Activated CD8-positive, alpha-beta memory T cell treated with anti-CD3 and anti-CD28 coated beads, Interleukin-2, amount 50 U/mL, for 24 hours (primary cell): ENCODE measurements at regions not wholly inside any gene's neighbourhood (a gene's known extent, or its start where the extent isn't known, plus 50 kb on each side); places are given as distances from the start of the nearest gene placed in this dataset.

Experiments used
- DNase-seq: peaks from one replicate; pipeline ENCODE4 v3.0.0-alpha.2; 2020; ENCODE audit errors: extremely low read depth

DNA sequence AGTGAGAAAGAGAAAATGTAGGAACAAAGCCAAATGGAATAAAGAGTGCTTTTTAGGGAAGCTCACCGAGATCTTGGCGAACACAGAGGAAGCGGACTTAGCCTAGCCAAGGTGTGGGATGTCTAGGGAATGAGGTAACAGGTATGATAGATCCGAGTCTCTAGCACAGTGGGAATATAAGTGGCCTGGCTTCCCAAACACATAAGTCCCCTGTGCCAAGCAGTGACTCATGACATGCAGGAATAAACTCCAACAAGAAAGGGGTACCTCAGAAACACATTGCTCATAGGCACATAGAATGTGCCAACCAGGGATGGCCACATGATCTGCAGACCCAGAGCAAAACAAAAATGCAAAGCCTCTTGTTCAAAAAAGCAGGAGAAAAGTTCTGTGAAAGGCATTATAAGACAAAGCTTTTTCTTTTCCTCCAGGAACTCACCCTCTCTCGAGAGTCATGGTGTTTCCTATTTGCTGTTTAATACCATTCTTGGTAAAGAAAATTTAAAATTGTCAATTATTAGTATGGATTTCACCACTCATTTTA lies 542.5 kb downstream of the GATA3 start:
- DNase-seq, result no peak

GRCh38 chr10:8600192-8600591 lies 545.7 kb downstream of the GATA3 start:
- no peak for DNase-seq

DNA sequence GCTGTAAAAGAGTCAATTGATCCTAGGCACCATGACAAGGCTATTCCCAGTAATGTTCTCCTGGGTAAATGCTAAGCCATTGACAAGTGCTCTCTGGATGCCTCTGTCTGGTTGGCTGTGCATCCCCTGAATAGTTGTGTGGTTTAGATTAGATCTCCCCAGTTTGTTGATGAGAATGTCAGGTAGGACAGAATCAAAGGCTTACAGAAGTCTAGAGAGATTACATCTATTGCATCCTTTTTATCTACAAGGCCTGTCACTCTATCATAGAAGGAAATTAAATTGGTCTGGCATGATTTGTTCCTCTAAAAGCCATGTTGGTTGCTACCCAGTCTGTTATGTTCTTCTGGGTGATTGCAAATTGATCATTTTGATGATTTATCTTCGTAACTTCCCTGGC lies 548.3 kb downstream of the GATA3 start:
- no peak for DNase-seq

- no peak for DNase-seq
These were observed 559.6 kb downstream of the GATA3 start for GRCh38 chr10:8614054-8614565.

DNA sequence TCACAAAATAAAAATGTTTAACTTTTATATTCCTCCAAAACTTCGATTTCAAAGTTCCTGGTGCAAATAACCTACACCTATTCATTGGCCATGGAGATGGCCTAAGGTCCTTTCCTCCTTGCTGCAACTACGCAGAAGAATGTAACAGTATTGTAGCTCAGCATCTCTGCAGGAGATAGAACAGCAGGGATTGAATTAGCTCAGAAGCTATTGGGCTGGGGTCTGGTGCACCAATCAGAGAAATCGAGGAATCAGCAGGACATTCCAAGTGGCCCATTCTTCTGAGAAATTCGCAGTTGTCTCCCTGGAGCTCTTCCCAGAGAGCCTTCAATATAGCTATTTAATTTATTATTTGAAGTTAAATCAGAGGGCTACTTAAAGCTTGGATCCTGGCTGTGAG lies 560.6 kb downstream of the GATA3 start:
- DNase-seq, result no peak

- no peak for DNase-seq
These were observed 561.7 kb downstream of the GATA3 start for GRCh38 chr10:8616166-8616565.

GRCh38 chr10:8617792-8618191 lies 563.3 kb downstream of the GATA3 start:
- no peak for DNase-seq

DNA sequence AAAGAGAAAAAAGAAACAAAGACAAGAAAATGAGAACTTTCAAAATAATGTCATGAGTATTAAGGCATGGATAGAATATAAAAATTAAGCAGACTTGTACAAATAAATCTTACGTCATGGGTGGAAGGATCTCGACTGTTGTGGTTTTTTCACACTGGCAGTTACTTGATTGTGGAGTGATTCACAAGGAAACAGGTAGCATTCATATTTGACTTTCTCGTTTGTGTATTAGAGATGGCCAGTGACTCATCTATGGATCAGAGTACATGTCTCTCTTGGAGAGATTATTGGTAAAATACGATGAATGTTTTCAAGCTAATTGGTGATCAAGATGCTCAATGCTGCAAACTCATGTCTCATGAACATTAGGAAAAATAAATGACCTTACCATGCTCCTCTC lies 564.3 kb downstream of the GATA3 start:
- DNase-seq, result no peak

- no peak for DNase-seq
These were observed 573.9 kb downstream of the GATA3 start for GRCh38 chr10:8628351-8628750.

DNA sequence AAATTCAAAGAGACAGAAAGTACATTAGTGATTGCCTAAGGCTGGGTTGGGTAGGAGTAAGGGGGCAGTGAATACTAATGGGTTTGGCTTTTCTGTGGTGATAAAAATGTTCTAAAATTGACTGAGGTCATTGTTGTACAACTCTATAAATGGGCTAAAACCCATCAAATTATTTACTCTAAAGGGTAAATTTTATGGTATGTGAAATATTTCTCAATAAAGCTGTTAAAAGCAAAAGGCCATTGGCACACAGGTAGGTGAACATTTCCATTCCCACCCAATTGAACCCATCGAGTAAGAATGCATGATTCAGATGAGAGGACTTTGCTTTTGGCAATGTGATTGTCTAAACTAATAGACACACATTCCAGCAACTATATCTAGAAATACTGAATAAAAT lies 579.4 kb downstream of the GATA3 start:
- DNase-seq, result no peak

DNA sequence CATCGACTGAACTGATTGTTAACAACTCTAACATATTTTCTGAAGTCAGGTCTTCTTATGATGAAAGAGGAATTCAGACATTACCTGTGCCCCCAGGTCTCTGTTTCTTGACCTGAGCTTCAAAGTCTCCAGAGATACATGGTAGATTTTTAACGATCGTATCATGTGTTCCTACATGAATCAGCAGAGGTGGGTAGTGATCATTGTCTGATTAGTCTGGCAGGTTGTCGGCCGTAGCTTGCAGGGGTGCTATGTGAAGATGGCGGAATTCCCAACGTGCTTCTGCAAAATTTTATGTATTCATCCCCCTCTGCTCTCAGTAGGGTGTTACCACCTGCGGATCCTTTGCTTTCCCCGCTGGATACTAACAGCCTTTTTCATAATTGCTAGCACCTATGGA lies 581.9 kb downstream of the GATA3 start:
- no peak for DNase-seq

DNA sequence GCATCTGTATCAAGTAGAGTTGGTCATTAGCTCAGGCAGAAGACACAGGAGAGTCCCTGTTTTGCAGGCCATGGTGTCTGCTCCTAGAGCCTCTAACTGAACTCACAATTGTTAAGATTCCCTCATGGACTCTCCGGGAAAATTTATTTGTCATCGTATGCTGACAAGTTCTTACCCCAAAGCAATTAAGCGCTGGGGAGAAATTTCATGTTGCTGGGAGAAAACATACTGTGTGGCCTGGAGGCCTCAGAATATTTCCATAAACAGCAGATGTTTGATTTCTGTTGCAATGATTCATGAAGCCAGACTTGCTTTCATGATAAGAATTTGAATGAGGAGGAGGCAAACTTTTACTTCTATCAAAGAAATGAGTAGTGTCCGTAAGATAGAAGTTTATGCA lies 583.2 kb downstream of the GATA3 start:
- no peak for DNase-seq

GRCh38 chr10:8638088-8638672 lies 583.7 kb downstream of the GATA3 start:
- no peak for DNase-seq

DNA sequence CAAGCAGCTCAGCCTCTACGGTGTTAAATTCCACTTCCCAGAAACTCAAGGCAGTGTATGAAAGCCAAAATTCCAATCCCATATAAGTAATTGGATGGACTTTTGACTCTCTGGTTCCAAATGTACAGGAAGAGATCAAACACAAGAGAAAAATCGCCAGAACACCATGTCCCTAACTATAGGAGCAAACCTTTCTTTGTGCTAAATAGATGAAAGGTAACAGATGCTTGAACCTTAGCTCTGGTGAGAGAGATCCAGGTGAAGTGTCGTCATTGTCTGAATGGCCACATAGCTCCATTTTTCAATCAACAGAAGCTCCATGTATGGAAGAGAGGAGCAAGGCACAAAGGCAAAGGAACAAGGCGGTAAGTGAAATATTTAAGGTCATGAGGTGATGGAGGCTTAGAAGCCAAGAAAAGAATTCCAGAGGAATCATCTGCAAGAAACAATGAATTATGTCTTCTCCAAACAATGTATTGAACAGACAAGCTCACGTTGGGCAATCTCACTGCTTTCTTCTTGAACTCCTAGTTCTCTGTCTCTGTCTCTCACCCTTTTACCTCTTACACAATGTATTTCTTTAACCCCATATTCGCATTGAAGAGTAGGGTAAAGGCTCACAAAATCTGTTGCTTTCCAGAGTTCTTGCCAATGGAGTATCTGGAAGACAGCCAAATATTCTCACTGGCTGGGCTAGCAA lies 585.1 kb downstream of the GATA3 start:
- no peak for DNase-seq

DNA sequence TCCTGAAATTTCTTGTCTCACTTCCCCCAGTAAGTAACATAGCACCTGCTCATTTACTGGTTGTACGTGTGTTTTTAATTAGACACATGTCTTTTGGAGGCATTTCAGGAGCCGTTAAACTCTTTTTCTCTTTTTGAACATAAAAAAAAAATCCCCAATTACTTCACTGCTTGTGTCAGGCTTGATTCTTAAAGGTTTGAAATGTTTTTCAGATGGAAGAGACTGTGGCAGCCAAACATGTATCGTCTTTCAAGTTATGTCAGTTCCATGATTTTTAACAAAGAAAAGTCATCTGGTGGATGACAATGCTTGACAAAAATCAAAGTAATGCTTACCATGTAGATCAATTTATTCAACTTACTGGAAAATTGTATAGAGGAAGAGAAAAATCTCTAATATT lies 585.8 kb downstream of the GATA3 start:
- DNase-seq, result no peak

- DNase-seq, result no peak
These were observed 586.4 kb downstream of the GATA3 start for GRCh38 chr10:8640878-8641277.

GRCh38 chr10:8656261-8656660 lies 601.8 kb downstream of the GATA3 start:
- no peak for DNase-seq

GRCh38 chr10:8659982-8660381 lies 605.5 kb downstream of the GATA3 start:
- DNase-seq, result no peak

- DNase-seq, result no peak
These were observed 607.4 kb downstream of the GATA3 start for GRCh38 chr10:8661886-8662285.

DNA sequence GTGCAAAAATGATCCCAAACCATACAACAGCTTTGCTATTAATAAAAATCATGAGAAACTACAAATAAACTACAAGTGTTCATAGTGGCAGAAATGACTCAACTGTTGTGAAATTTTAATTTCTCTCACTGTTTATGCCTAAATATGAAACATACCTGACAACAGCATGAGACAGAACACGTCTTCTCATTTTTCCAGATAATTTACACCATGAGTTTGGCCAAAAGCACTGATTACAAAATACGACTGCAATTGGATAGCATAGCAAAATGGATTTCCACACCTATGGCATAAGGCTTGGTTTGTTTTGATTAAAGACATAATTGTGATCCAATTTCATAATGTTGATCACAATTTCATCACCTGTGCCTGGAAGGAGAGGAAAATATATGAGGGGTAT lies 608.6 kb downstream of the GATA3 start:
- DNase-seq, result no peak

DNA sequence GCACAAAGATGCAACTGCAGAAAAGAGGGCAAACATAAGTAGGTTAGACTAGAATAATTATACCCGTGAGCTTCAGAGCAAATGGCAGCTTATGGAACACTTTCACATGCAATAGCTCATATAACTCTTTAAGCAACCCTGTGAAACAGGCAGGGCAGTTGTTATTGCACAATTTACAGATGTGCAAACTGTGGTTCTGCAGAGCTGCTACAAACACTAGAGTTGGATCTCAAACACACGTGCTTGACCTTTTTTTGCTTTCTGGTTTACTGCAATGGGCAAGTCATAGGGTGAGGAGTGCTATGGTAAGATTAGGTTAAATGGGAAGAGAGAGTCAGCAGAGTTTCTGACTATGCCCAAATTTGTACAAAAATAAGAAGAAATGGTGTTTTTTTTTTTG lies 610.8 kb downstream of the GATA3 start:
- DNase-seq, result no peak

- DNase-seq, result no peak
These were observed 616.0 kb downstream of the GATA3 start for GRCh38 chr10:8670461-8670860.

GRCh38 chr10:8674230-8674629 lies 619.7 kb downstream of the GATA3 start:
- no peak for DNase-seq
